ENCODE measurements at regions not wholly inside any gene's neighbourhood (a gene's known extent, or its start where the extent isn't known, plus 50 kb on each side); places are given as distances from the start of the nearest gene placed in this dataset.
"Not testable (repeated sequence)": the region's sequence is repeated elsewhere in the genome, so short reads cannot be mapped to it uniquely, and the experiment has no call there.

DNA sequence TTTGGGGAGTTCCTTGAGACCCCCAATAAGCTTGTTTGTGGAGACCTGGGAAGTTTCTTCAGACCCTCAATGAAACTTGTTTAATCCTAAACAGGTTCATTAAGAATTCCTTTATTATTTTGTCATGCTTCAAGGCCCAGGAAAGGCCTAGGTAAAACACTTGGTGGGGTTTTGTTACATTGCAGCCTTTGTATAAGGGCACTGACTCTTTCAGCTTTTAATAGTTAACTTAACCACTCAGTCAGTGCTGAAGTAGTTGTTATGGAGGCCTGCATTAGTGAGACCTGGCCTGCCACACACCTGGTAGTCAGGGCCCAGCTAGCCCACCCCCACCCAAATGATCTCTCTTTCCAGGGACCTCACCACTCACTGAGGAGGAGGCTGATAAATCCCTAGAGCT, 103.7 kb downstream of the FCRL5 start:
- Histone ChIP-seq H3K27me3 (ENCODE audit: control insufficient read depth in 2 of 2, insufficient read depth in 2 of 2, low read length in 2 of 2) (peaks cover 0 to 2% of the 10 kb centered on the region in 2 experiments), H3K36me3 (ENCODE audit: control insufficient read depth in 2 of 2, extremely low read depth in 1 of 2, insufficient read depth in 2 of 2, low read length in 2 of 2) (no peaks in the 10 kb centered on the region), H3K4me3 (replicated peaks in 1 of 3; ENCODE audit: insufficient read depth in 1 of 3, low read depth in 1 of 3, low read length in 3 of 3) (no peak overlapping the region), H2AFZ (ENCODE audit: low read depth, low read length) (no peak overlapping the region), H3K9me1 (replicated peaks; ENCODE audit: control insufficient read depth, extremely low read depth, insufficient read depth, low read length) (no peaks in the 10 kb centered on the region), H3K4me1 (ENCODE audit: control insufficient read depth, extremely low read depth, insufficient read depth, low read length) (no peaks in the 10 kb centered on the region), H4K20me1 (replicated peaks; ENCODE audit: control insufficient read depth, extremely low read depth, insufficient read depth, low read length) (no peaks in the 10 kb centered on the region), H3K79me2 (ENCODE audit: control insufficient read depth, insufficient read depth, low read length) (no peaks in the 10 kb centered on the region), H3K27ac (ENCODE audit: insufficient read depth, low read depth, low read length) (no peak overlapping the region), H3K4me2 (ENCODE audit: insufficient read depth, low read length) (no peak overlapping the region), H3K9me3 (replicated peaks; ENCODE audit: control insufficient read depth, insufficient read depth, low read length) (no peaks in the 10 kb centered on the region), H3K9ac (replicated peaks; ENCODE audit: extremely low read depth, insufficient read depth, low read length) (no peak overlapping the region)
- ChIA-PET POLR2A (no interaction called here), CTCF (interaction anchor here (1.1 kb wide), 1 partner anchor 10 kb away, joined by 3 read pairs; no protein-coding TSS in a partner anchor)
- intact Hi-C loops (cut with micrococcal nuclease) = no loop called here
- BruUV-seq (replicated peaks) = no TSS peak
- FAIRE-seq (no peak), DNase-seq (ENCODE audit: low read depth, low spot score) (no peak)
- dilution Hi-C loops (cut with MboI; ENCODE audit: extremely low pct_ligation_motif_present, low sequenced_read_pairs) = no loop called here
- TF ChIP-seq GATA2 (IDR thresholded peaks at IDR 0.05; ENCODE audit: insufficient read depth, insufficient read length, low read depth, low read length) = no peak
- no peak for TF ChIP-seq EZH2 (IDR thresholded peaks at IDR 0.05; ENCODE audit: borderline replicate concordance, low read depth, low read length, severe bottlenecking)
- no peak for TF ChIP-seq MYC (IDR thresholded peaks at IDR 0.05; ENCODE audit: low read depth, low read length)
- TF ChIP-seq FOS (IDR thresholded peaks at IDR 0.05; ENCODE audit: borderline replicate concordance, insufficient read depth, low read length) = no peak
- TF ChIP-seq, protein P1, sequence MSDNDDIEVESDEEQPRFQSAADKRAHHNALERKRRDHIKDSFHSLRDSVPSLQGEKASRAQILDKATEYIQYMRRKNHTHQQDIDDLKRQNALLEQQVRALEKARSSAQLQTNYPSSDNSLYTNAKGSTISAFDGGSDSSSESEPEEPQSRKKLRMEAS (IDR thresholded peaks at IDR 0.05; ENCODE audit: insufficient read depth, insufficient read length) = no peak
- TF ChIP-seq POLR2A (IDR thresholded peaks at IDR 0.05; ENCODE audit: low read depth, low read length) = no peak
- TF ChIP-seq JUN (IDR thresholded peaks at IDR 0.05; ENCODE audit: borderline replicate concordance, insufficient read depth, insufficient read length, low read depth) = no peak
- TF ChIP-seq, protein P2, sequence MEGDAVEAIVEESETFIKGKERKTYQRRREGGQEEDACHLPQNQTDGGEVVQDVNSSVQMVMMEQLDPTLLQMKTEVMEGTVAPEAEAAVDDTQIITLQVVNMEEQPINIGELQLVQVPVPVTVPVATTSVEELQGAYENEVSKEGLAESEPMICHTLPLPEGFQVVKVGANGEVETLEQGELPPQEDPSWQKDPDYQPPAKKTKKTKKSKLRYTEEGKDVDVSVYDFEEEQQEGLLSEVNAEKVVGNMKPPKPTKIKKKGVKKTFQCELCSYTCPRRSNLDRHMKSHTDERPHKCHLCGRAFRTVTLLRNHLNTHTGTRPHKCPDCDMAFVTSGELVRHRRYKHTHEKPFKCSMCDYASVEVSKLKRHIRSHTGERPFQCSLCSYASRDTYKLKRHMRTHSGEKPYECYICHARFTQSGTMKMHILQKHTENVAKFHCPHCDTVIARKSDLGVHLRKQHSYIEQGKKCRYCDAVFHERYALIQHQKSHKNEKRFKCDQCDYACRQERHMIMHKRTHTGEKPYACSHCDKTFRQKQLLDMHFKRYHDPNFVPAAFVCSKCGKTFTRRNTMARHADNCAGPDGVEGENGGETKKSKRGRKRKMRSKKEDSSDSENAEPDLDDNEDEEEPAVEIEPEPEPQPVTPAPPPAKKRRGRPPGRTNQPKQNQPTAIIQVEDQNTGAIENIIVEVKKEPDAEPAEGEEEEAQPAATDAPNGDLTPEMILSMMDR (IDR thresholded peaks at IDR 0.05; ENCODE audit: extremely low read depth in 1 of 2, insufficient read depth in 1 of 2, low read depth in 1 of 2, low read length in 2 of 2) = no peak
- no peak for TF ChIP-seq POLR2AphosphoS5 (IDR thresholded peaks at IDR 0.05; ENCODE audit: insufficient read depth, low read depth, low read length)

DNA sequence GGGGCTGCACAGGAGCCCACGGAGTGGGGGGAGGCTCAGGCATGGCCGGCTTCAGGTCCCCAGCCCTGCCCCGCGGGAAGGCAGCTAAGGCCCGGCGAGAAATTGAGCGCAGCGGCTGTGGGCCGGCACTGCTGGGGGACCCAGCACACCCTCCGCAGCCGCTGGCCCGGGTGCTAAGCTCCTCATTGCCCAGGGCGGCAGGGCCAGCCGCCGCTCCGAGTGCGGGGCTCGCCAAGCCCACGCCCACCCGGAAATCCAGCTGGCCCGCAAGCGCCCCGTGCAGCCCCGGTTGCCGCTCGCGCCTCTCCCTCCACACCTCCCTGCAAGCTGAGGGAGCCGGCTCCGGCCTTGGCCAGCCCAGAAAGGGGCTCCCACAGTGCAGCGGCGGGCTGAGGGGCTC, 106.0 kb downstream of the FCRL5 start:
- H3K9me1 ChIP-seq (replicated peaks; ENCODE audit: control insufficient read depth, extremely low read depth, insufficient read depth, low read length); BruUV-seq (replicated peaks); H3K4me2 ChIP-seq (ENCODE audit: insufficient read depth, low read length); dilution Hi-C loops (cut with MboI; ENCODE audit: extremely low pct_ligation_motif_present, low sequenced_read_pairs); H3K4me3 ChIP-seq (replicated peaks in 1 of 3; ENCODE audit: insufficient read depth in 1 of 3, low read depth in 1 of 3, low read length in 3 of 3); H3K79me2 ChIP-seq (ENCODE audit: control insufficient read depth, insufficient read depth, low read length); DNase-seq (ENCODE audit: low read depth, low spot score); H2AFZ ChIP-seq (ENCODE audit: low read depth, low read length); POLR2A ChIA-PET; FAIRE-seq; intact Hi-C loops (cut with micrococcal nuclease); H3K9ac ChIP-seq (replicated peaks; ENCODE audit: extremely low read depth, insufficient read depth, low read length); H3K4me1 ChIP-seq (ENCODE audit: control insufficient read depth, extremely low read depth, insufficient read depth, low read length); H3K27me3 ChIP-seq (ENCODE audit: control insufficient read depth in 2 of 2, insufficient read depth in 2 of 2, low read length in 2 of 2); H3K36me3 ChIP-seq (ENCODE audit: control insufficient read depth in 2 of 2, extremely low read depth in 1 of 2, insufficient read depth in 2 of 2, low read length in 2 of 2); H4K20me1 ChIP-seq (replicated peaks; ENCODE audit: control insufficient read depth, extremely low read depth, insufficient read depth, low read length); H3K9me3 ChIP-seq (replicated peaks; ENCODE audit: control insufficient read depth, insufficient read depth, low read length); H3K27ac ChIP-seq (ENCODE audit: insufficient read depth, low read depth, low read length): not testable (repeated sequence)
- CTCF ChIA-PET = interaction anchor here (0.9 kb wide), 1 partner anchor 49 kb away, joined by 3 read pairs; no protein-coding TSS in a partner anchor

DNA sequence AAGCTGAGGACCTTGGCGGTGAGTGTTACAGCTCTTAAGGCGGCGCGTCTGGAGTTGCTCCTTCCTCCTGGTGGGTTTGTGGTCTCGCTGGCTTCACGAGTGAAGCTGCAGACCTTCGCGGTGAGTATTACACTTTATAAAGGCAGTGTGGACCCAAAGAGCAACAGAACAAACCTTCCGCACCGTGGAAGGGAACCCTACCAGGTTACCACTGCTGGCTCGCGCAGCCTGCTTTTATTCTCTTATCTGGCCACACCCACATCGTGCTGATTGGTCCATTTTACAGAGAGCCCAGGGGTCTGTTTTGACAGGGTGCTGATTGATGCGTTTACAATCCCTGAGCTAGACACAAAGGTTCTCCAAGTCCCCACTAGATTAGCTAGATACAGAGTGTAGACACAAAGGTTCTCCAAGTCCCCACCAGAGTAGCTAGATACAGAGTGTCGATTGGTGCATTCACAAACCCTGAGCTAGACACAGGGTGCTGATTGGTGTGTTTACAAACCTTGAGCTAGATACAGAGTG, 106.6 kb downstream of the FCRL5 start:
- H4K20me1 ChIP-seq (replicated peaks; ENCODE audit: control insufficient read depth, extremely low read depth, insufficient read depth, low read length); H3K27me3 ChIP-seq (ENCODE audit: control insufficient read depth in 2 of 2, insufficient read depth in 2 of 2, low read length in 2 of 2); DNase-seq (ENCODE audit: low read depth, low spot score); BruUV-seq (replicated peaks); FAIRE-seq; H3K27ac ChIP-seq (ENCODE audit: insufficient read depth, low read depth, low read length); H3K9me1 ChIP-seq (replicated peaks; ENCODE audit: control insufficient read depth, extremely low read depth, insufficient read depth, low read length); POLR2A ChIA-PET; H3K4me2 ChIP-seq (ENCODE audit: insufficient read depth, low read length); H3K9ac ChIP-seq (replicated peaks; ENCODE audit: extremely low read depth, insufficient read depth, low read length); H3K79me2 ChIP-seq (ENCODE audit: control insufficient read depth, insufficient read depth, low read length); H3K4me1 ChIP-seq (ENCODE audit: control insufficient read depth, extremely low read depth, insufficient read depth, low read length); H3K4me3 ChIP-seq (replicated peaks in 1 of 3; ENCODE audit: insufficient read depth in 1 of 3, low read depth in 1 of 3, low read length in 3 of 3); dilution Hi-C loops (cut with MboI; ENCODE audit: extremely low pct_ligation_motif_present, low sequenced_read_pairs); H3K9me3 ChIP-seq (replicated peaks; ENCODE audit: control insufficient read depth, insufficient read depth, low read length); H2AFZ ChIP-seq (ENCODE audit: low read depth, low read length); H3K36me3 ChIP-seq (ENCODE audit: control insufficient read depth in 2 of 2, extremely low read depth in 1 of 2, insufficient read depth in 2 of 2, low read length in 2 of 2); intact Hi-C loops (cut with micrococcal nuclease): not testable (repeated sequence)
- CTCF ChIA-PET = interaction anchor here (0.9 to 1.2 kb wide), 3 partner anchors 10 to 82 kb away, joined by 3 read pairs; no protein-coding TSS in a partner anchor

Measured in endothelial cell of umbilical vein (primary cell).